K562 (cell line): ENCODE measurements at regions not wholly inside any gene's neighbourhood (a gene's known extent, or its start where the extent isn't known, plus 50 kb on each side); places are given as distances from the start of the nearest gene placed in this dataset.

Experiments
- NFIC ChIP-seq: fragments of 450-650 bp; IDR thresholded peaks from 2 replicates; pipeline ENCODE4 v1.6.1; 2017; ENCODE audit warnings: mild to moderate bottlenecking, inconsistent platforms
- SMAD4 ChIP-seq: fragments of 250-450 bp; sonication (Bioruptor Pico); conservative IDR thresholded peaks from 2 replicates; pipeline ENCODE4 v1.8.0; 2021; ENCODE audit warnings: inconsistent platforms, mild to moderate bottlenecking, moderate library complexity
- TF ChIP-seq, protein P1 (sequence below): sonication (generic); formaldehyde crosslinking; IDR thresholded peaks from 2 replicates; pipeline ENCODE4 v1.8.1; 2022; ENCODE audit warnings: missing genetic modification reagents

DNA sequence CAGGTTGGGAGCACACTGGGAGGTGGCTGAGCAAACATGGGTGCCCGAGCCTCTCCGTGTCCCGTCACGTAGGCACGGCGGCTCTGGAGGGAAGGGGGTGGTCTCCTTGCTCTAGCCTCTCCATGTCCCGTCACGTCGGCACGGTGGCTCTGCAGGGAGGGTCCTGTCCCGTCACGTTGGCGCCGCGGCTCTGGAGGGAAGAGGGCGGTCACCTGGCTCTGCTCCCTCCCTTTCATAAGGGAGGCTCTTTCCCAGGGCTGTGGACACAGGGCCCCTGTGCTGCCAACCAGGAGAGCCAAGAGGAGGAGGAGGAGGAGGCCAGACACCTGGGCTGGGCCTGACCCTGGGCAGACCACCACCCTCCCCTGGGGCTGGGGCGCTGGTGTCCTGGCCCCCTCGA, 1173.7 kb downstream of the BRD1 start:
- TF ChIP-seq, protein P1, sequence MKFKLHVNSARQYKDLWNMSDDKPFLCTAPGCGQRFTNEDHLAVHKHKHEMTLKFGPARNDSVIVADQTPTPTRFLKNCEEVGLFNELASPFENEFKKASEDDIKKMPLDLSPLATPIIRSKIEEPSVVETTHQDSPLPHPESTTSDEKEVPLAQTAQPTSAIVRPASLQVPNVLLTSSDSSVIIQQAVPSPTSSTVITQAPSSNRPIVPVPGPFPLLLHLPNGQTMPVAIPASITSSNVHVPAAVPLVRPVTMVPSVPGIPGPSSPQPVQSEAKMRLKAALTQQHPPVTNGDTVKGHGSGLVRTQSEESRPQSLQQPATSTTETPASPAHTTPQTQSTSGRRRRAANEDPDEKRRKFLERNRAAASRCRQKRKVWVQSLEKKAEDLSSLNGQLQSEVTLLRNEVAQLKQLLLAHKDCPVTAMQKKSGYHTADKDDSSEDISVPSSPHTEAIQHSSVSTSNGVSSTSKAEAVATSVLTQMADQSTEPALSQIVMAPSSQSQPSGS (CRISPR knock-in tag): no peak
- TF ChIP-seq NFIC (no peak), SMAD4 (CRISPR knock-in tag) (no peak)
